Neural cell (in vitro differentiated cells): ENCODE measurements at regions not wholly inside any gene's neighbourhood (a gene's known extent, or its start where the extent isn't known, plus 50 kb on each side); places are given as distances from the start of the nearest gene placed in this dataset.

Source experiments
- H2AFZ ChIP-seq: fragments of 200-600, 300-800 bp; sonication (generic), shearing (Covaris generic); 2 replicates; pipeline ENCODE4 v1.6.0; 2014; ENCODE audit warnings: low read depth, mild to moderate bottlenecking, antibody characterized with exemption, low read length, moderate library complexity
- H3F3A ChIP-seq: fragments of 200-600 bp; shearing (Covaris generic); 2 replicates; pipeline ENCODE4 v1.6.1; 2016; ENCODE audit warnings: mild to moderate bottlenecking, moderate library complexity, mixed read lengths, antibody characterized with exemption, low read length; ENCODE audit not compliant: insufficient read depth, poor library complexity, severe bottlenecking
- H3K27ac ChIP-seq: fragments of 200-600, 300-800 bp; sonication (generic), shearing (Covaris generic); 2 replicates; pipeline ENCODE4 v1.5.1; 2014; ENCODE audit warnings: mild to moderate bottlenecking, low read length, moderate library complexity
- H3K27me3 ChIP-seq: fragments of 300-800, 200-600 bp; sonication (generic), shearing (Covaris generic); 2 replicates; pipeline ENCODE4 v1.6.0; 2014; ENCODE audit warnings: mild to moderate bottlenecking, low read depth, low read length, moderate library complexity; ENCODE audit not compliant: insufficient read depth
- H3K36me3 ChIP-seq: fragments of 300-800, 200-600 bp; sonication (generic), shearing (Covaris generic); 2 replicates; pipeline ENCODE4 v1.5.1; 2014; ENCODE audit warnings: mild to moderate bottlenecking, antibody characterized with exemption, low read length, moderate library complexity; ENCODE audit not compliant: insufficient read depth
- H3K4me2 ChIP-seq: fragments of 300-800, 200-600 bp; sonication (generic), shearing (Covaris generic); 2 replicates; pipeline ENCODE4 v1.6.0; 2014; ENCODE audit warnings: mild to moderate bottlenecking, low read length
- H3K4me3 ChIP-seq: fragments of 300-800, 200-600 bp; sonication (generic), shearing (Covaris generic); 2 replicates; pipeline ENCODE4 v1.5.1; 2014; ENCODE audit warnings: mild to moderate bottlenecking, low read length, moderate library complexity
- H3K79me2 ChIP-seq: fragments of 200-600 bp; shearing (Covaris generic); replicated peaks from 2 replicates; pipeline ENCODE4 v1.6.0; 2014; ENCODE audit warnings: mild to moderate bottlenecking, low read length, moderate library complexity; ENCODE audit not compliant: insufficient read depth
- H3K9ac ChIP-seq: fragments of 300-800, 200-600 bp; sonication (generic), shearing (Covaris generic); 2 replicates; pipeline ENCODE4 v1.6.1; 2016; ENCODE audit warnings: mild to moderate bottlenecking, low read length, mixed read lengths
- H3K9me2 ChIP-seq: fragments of 200-600 bp; shearing (Covaris generic); 2 replicates; pipeline ENCODE4 v1.6.1; 2016; ENCODE audit warnings: mild to moderate bottlenecking, low read length, mixed read lengths; ENCODE audit not compliant: insufficient read depth
- H3K9me3 ChIP-seq: fragments of 200-600, 300-800 bp; sonication (generic), shearing (Covaris generic); 2 replicates; pipeline ENCODE4 v1.6.1; 2016; ENCODE audit warnings: mild to moderate bottlenecking, mixed run types, low read length, moderate library complexity, mixed read lengths
- H4K20me1 ChIP-seq: fragments of 200-600 bp; shearing (Covaris generic); 2 replicates; pipeline ENCODE4 v1.6.1; 2016; ENCODE audit warnings: mild to moderate bottlenecking, mixed run types; ENCODE audit not compliant: insufficient read depth
- CTCF ChIP-seq: fragments of 450-650 bp; IDR thresholded peaks from 2 replicates; pipeline ENCODE4 v1.5.1; 2014; ENCODE audit warnings: antibody characterized with exemption, mild to moderate bottlenecking, moderate library complexity; ENCODE audit not compliant: poor library complexity, severe bottlenecking
- EP300 ChIP-seq: fragments of 450-650 bp; conservative IDR thresholded peaks from 2 replicates; pipeline ENCODE4 v1.6.1; 2014; ENCODE audit warnings: antibody characterized with exemption, mild to moderate bottlenecking, moderate library complexity; ENCODE audit not compliant: poor library complexity, severe bottlenecking
- EZH2 ChIP-seq: fragments of 200-600, 300-800 bp; shearing (Covaris generic), sonication (generic); IDR thresholded peaks from 2 replicates; pipeline ENCODE4 v1.6.1; 2014; ENCODE audit warnings: antibody characterized with exemption, low read length, borderline replicate concordance, mild to moderate bottlenecking; ENCODE audit not compliant: insufficient read depth, poor library complexity, severe bottlenecking
- MXI1 ChIP-seq: fragments of 450-650 bp; conservative IDR thresholded peaks from 2 replicates; pipeline ENCODE4 v1.6.1; 2014; ENCODE audit warnings: antibody characterized with exemption, mild to moderate bottlenecking; ENCODE audit not compliant: poor library complexity, severe bottlenecking
- POLR2AphosphoS5 ChIP-seq: IDR thresholded peaks from 2 replicates; pipeline ENCODE4 v1.6.1; 2012
- RAD21 ChIP-seq: fragments of 450-650 bp; conservative IDR thresholded peaks from 2 replicates; pipeline ENCODE4 v1.6.1; 2014; ENCODE audit warnings: antibody characterized with exemption, mild to moderate bottlenecking, moderate library complexity
- REST ChIP-seq: IDR thresholded peaks from 2 replicates; pipeline ENCODE4 v1.6.1; 2012; ENCODE audit warnings: borderline replicate concordance
- SMC3 ChIP-seq: fragments of 450-650 bp; conservative IDR thresholded peaks from 2 replicates; pipeline ENCODE4 v1.6.1; 2014; ENCODE audit warnings: antibody characterized with exemption, mild to moderate bottlenecking, moderate library complexity; ENCODE audit not compliant: poor library complexity
- TAF1 ChIP-seq: IDR thresholded peaks from 2 replicates; pipeline ENCODE4 v1.6.1; 2012; ENCODE audit warnings: low read depth

- no peaks in the 10 kb centered on the region for H3K9me2 ChIP-seq
- H2AFZ ChIP-seq = no peak overlapping the region
- no peaks in the 10 kb centered on the region for H3K79me2 ChIP-seq
- H3F3A ChIP-seq = peaks cover 3% of the 10 kb centered on the region
- TF ChIP-seq EZH2 = no peak
- TF ChIP-seq POLR2AphosphoS5 = no peak
- TF ChIP-seq RAD21 = peak; percentile 70
- no peak for TF ChIP-seq TAF1
- TF ChIP-seq SMC3 = peak; percentile 71
- no peak for TF ChIP-seq REST
- TF ChIP-seq EP300 = no peak
- no peak for TF ChIP-seq MXI1
- peak; percentile 86 for TF ChIP-seq CTCF
- H3K27ac ChIP-seq = no peak overlapping the region
- H3K4me2 ChIP-seq = no peak overlapping the region
- H3K9me3 ChIP-seq = no peaks in the 10 kb centered on the region
- H3K9ac ChIP-seq = peak overlapping the region; percentile 15
- H3K36me3 ChIP-seq = no peaks in the 10 kb centered on the region
- H4K20me1 ChIP-seq = no peaks in the 10 kb centered on the region
- no peaks in the 10 kb centered on the region for H3K27me3 ChIP-seq
- H3K4me3 ChIP-seq = peak overlapping the region; percentile 36
These were observed 116.3 kb downstream of the OR2B2 start for GRCh38 chr6:27795697-27796494.

DNA sequence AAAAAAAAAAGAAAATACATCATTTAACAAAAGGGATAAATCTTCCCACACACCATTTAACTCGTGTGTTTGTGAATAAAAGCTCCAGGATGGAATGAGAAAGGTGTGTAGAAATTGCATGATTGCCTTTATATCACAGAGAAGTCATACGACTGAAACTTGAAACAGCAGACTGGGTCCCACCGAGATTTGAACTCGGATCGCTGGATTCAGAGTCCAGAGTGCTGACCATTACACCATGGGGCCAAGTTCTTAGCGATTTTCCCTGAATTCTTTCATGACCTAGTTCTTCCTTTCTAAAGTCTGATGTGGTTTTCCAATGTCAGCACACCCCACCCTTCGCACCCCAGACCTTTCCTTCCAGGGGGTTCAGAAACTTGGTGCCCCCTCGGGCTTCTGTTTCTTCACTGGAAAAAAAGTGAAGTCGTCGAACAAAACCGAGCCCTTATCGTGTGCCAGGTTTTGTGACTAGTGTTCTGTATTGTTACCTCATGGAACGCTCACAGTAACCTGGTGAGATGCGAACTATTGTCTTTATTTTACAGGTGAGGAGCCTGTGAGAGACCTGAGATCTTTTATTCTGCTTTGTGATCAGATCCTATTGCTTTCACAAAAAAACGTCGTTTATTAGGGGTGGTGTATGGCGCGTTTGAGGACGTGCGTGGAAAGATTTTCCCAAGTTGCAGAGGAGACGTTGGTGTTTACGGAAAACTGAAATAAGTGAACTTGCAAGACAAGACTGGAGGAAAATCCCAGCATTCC lies 120.8 kb downstream of the OR2B2 start:
- H3K36me3 ChIP-seq = no peaks in the 10 kb centered on the region
- H4K20me1 ChIP-seq = no peaks in the 10 kb centered on the region
- no peaks in the 10 kb centered on the region for H3K9me2 ChIP-seq
- TF ChIP-seq SMC3 = no peak
- TF ChIP-seq POLR2AphosphoS5 = no peak
- no peak for TF ChIP-seq EZH2
- TF ChIP-seq TAF1 = no peak
- no peak for TF ChIP-seq RAD21
- no peak for TF ChIP-seq CTCF
- TF ChIP-seq MXI1 = no peak
- TF ChIP-seq REST = no peak
- TF ChIP-seq EP300 = no peak
- peak overlapping the region; percentile 74 for H3K4me3 ChIP-seq
- H3K27me3 ChIP-seq = no peaks in the 10 kb centered on the region
- no peak overlapping the region for H3K27ac ChIP-seq
- H3F3A ChIP-seq = peaks cover 3% of the 10 kb centered on the region
- peak overlapping the region; percentile 44 for H3K9ac ChIP-seq
- H3K4me2 ChIP-seq = peak overlapping the region; percentile 87
- H3K9me3 ChIP-seq = no peaks in the 10 kb centered on the region
- H2AFZ ChIP-seq = peak overlapping the region; percentile 48
- H3K79me2 ChIP-seq = no peaks in the 10 kb centered on the region
